ENCODE measurements at regions not wholly inside any gene's neighbourhood (a gene's known extent, or its start where the extent isn't known, plus 50 kb on each side); places are given as distances from the start of the nearest gene placed in this dataset.

DNA sequence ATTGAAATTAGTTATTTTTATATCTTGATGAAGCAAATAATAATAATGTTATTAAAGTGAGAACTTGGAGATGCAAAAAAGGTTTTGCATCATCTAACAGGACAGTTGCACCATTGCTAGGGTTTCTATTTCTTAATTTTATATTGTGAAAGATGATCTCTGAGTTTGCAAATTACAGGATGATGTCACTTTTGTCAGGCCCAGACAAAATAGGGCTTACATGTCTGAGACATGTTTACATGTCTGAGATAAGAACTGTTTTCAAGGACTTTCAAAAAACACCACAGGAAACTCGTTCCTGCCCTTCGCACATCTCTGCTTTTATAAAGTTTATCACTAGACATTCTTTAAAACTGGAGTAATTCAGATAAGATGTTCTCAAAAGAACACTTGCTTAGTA, 1075.8 kb upstream of the MANEA start:
- Histone ChIP-seq H3K36me3 (replicated peaks in 1 of 2; ENCODE audit: control insufficient read depth in 1 of 2, insufficient read depth in 2 of 2, low read length in 2 of 2) (no peaks in the 10 kb centered on the region), H3K9ac (ENCODE audit: insufficient read depth, low read depth, low read length) (no peak overlapping the region), H2AFZ (ENCODE audit: low read length) (no peak overlapping the region), H4K20me1 (ENCODE audit: insufficient read depth, low read length) (no peaks in the 10 kb centered on the region), H3K9me3 (ENCODE audit: low read length) (no peaks in the 10 kb centered on the region), H3K4me2 (ENCODE audit: low read depth, low read length) (no peak overlapping the region), H3K79me2 (ENCODE audit: insufficient read depth, low read length) (no peaks in the 10 kb centered on the region), H3K4me1 (ENCODE audit: insufficient read depth, low read length) (no peaks in the 10 kb centered on the region), H3K4me3 (replicated peaks in 1 of 3; ENCODE audit: insufficient read depth in 1 of 3, low read depth in 2 of 3, low read length in 3 of 3) (no peak overlapping the region), H3K27me3 (ENCODE audit: control insufficient read depth in 1 of 2, insufficient read depth in 2 of 2, low read length in 2 of 2) (no peaks in the 10 kb centered on the region), H3K27ac (ENCODE audit: extremely low read length, insufficient read depth, low read length) (no peak overlapping the region)
- peak; percentile 45; the same call in 1 of the 2 replicates for TF ChIP-seq ATF7 (IDR thresholded peaks at IDR 0.05)
- no peak for TF ChIP-seq ATF7 (CRISPR knock-in tag; IDR thresholded peaks at IDR 0.05)
- TF ChIP-seq SUZ12 (IDR thresholded peaks at IDR 0.05; ENCODE audit: low read depth, low read length): no peak
- no TSS peak for BruUV-seq (replicated peaks)
- no peak for FAIRE-seq
- peak; percentile 1 for DNase-seq (ENCODE audit: low spot score)
- intact Hi-C loops (cut with micrococcal nuclease; ENCODE audit: unreplicated experiment) (no loop called here), in situ Hi-C loops (cut with HindIII; ENCODE audit: extremely low pct_ligation_motif_present, low pct_unique_long_range_greater_than_20kb) (no loop called here)
- WGBS (ENCODE audit: low lambda C conversion rate): 0% methylated on average over 1 of the region's 2 CpGs
- CTCF ChIA-PET (ENCODE audit: low intra/inter-chr PET ratio, low total read pairs): no interaction called here
- POLR2A ChIA-PET: no interaction called here
- ATAC-seq: no peak

DNA sequence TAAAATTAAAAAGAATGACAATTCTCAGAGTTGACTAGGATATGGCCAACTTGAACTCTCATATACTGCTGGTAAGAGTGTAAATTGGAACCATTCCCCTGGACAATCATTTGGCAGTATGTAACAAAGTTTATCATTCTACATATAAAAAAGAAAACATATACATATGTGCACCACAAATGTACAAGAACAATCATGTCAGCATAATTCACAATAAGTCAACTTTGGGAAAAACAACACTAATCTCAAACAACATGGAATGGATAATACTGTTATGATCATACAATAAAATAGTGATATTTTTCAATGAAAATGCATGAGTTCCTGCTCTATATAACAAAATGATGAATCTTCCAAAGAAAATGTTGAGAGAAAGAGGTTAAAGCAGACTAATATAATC, 1078.7 kb upstream of the EPHA7 start:
- no peak for ATAC-seq
- Histone ChIP-seq H3K27me3 (ENCODE audit: control insufficient read depth in 1 of 2, insufficient read depth in 2 of 2, low read length in 2 of 2) (no peaks in the 10 kb centered on the region), H3K9ac (ENCODE audit: insufficient read depth, low read depth, low read length) (no peak overlapping the region), H3K4me1 (ENCODE audit: insufficient read depth, low read length) (no peaks in the 10 kb centered on the region), H4K20me1 (ENCODE audit: insufficient read depth, low read length) (no peaks in the 10 kb centered on the region), H3K79me2 (ENCODE audit: insufficient read depth, low read length) (no peaks in the 10 kb centered on the region), H3K4me2 (ENCODE audit: low read depth, low read length) (no peak overlapping the region), H2AFZ (ENCODE audit: low read length) (no peak overlapping the region), H3K9me3 (ENCODE audit: low read length) (no peaks in the 10 kb centered on the region), H3K27ac (ENCODE audit: extremely low read length, insufficient read depth, low read length) (no peak overlapping the region), H3K4me3 (replicated peaks in 1 of 3; ENCODE audit: insufficient read depth in 1 of 3, low read depth in 2 of 3, low read length in 3 of 3) (no peak overlapping the region), H3K36me3 (replicated peaks in 1 of 2; ENCODE audit: control insufficient read depth in 1 of 2, insufficient read depth in 2 of 2, low read length in 2 of 2) (no peaks in the 10 kb centered on the region)
- ChIA-PET POLR2A (no interaction called here), CTCF (ENCODE audit: low intra/inter-chr PET ratio, low total read pairs) (no interaction called here)
- intact Hi-C loops (cut with micrococcal nuclease; ENCODE audit: unreplicated experiment) (no loop called here), in situ Hi-C loops (cut with HindIII; ENCODE audit: extremely low pct_ligation_motif_present, low pct_unique_long_range_greater_than_20kb) (no loop called here)
- DNase-seq (ENCODE audit: low spot score): no peak
- no peak for FAIRE-seq
- BruUV-seq (replicated peaks): no TSS peak
- peak; percentile 54 for TF ChIP-seq MAFF (IDR thresholded peaks at IDR 0.05; ENCODE audit: low read depth, low read length)
- TF ChIP-seq MAFK (conservative IDR thresholded peaks at IDR 0.05 in 1 of 2, IDR thresholded peaks at IDR 0.05 in 1 of 2; ENCODE audit: low read length in 2 of 2): peak; percentile 60 to 73
- TF ChIP-seq, protein P1, sequence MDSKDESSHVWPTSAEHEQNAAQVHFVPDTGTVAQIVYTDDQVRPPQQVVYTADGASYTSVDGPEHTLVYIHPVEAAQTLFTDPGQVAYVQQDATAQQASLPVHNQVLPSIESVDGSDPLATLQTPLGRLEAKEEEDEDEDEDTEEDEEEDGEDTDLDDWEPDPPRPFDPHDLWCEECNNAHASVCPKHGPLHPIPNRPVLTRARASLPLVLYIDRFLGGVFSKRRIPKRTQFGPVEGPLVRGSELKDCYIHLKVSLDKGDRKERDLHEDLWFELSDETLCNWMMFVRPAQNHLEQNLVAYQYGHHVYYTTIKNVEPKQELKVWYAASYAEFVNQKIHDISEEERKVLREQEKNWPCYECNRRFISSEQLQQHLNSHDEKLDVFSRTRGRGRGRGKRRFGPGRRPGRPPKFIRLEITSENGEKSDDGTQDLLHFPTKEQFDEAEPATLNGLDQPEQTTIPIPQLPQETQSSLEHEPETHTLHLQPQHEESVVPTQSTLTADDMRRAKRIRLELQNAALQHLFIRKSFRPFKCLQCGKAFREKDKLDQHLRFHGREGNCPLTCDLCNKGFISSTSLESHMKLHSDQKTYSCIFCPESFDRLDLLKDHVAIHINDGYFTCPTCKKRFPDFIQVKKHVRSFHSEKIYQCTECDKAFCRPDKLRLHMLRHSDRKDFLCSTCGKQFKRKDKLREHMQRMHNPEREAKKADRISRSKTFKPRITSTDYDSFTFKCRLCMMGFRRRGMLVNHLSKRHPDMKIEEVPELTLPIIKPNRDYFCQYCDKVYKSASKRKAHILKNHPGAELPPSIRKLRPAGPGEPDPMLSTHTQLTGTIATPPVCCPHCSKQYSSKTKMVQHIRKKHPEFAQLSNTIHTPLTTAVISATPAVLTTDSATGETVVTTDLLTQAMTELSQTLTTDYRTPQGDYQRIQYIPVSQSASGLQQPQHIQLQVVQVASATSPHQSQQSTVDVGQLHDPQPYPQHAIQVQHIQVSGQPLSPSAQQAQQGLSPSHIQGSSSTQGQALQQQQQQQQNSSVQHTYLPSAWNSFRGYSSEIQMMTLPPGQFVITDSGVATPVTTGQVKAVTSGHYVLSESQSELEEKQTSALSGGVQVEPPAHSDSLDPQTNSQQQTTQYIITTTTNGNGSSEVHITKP (CRISPR knock-in tag; IDR thresholded peaks at IDR 0.05; ENCODE audit: low read depth): no peak

Data from HepG2 (cell line).